OCI-LY1 (cell line): ENCODE measurements at regions not wholly inside any gene's neighbourhood (a gene's known extent, or its start where the extent isn't known, plus 50 kb on each side); places are given as distances from the start of the nearest gene placed in this dataset.

ENCODE experiments used
- H2AFZ ChIP-seq: fragments of 200-600 bp; sonication (generic), shearing (Covaris generic); 2 replicates; pipeline ENCODE4 v1.6.0; 2014; ENCODE audit warnings: antibody characterized with exemption, mild to moderate bottlenecking, low read length
- H3F3A ChIP-seq: fragments of 200-600 bp; sonication (generic), shearing (Covaris generic); 2 replicates; pipeline ENCODE4 v1.6.0; 2014; ENCODE audit warnings: mild to moderate bottlenecking, antibody characterized with exemption, low read length, moderate library complexity; ENCODE audit not compliant: insufficient read depth
- H3K27ac ChIP-seq: fragments of 200-600 bp; sonication (generic); 2 replicates; pipeline ENCODE4 v1.5.1; 2014; ENCODE audit warnings: low read length, mixed run types, mild to moderate bottlenecking, low read depth; ENCODE audit not compliant: poor library complexity, severe bottlenecking
- H3K27me3 ChIP-seq: fragments of 200-600 bp; sonication (generic); 2 replicates; pipeline ENCODE4 v1.6.0; 2014; ENCODE audit warnings: antibody characterized with exemption, mild to moderate bottlenecking, low read length, moderate library complexity; ENCODE audit not compliant: insufficient read depth
- H3K36me3 ChIP-seq: fragments of 200-600 bp; sonication (generic); 2 replicates; pipeline ENCODE4 v1.6.1; 2014; ENCODE audit warnings: mild to moderate bottlenecking, antibody characterized with exemption, low read length, moderate library complexity, mixed read lengths; ENCODE audit not compliant: insufficient read depth
- H3K4me1 ChIP-seq: fragments of 200-600 bp; sonication (generic); 2 replicates; pipeline ENCODE4 v1.5.1; 2014; ENCODE audit warnings: mild to moderate bottlenecking, low read length, moderate library complexity; ENCODE audit not compliant: insufficient read depth, severe bottlenecking
- H3K4me2 ChIP-seq: fragments of 200-600 bp; sonication (generic), shearing (Covaris generic); 2 replicates; pipeline ENCODE4 v1.6.1; 2014; ENCODE audit warnings: low read length
- H3K4me3 ChIP-seq: fragments of 200-600 bp; sonication (generic); 2 replicates; pipeline ENCODE4 v1.5.1; 2014; ENCODE audit warnings: low read length, low read depth, mild to moderate bottlenecking, mixed read lengths; ENCODE audit not compliant: poor library complexity, severe bottlenecking
- H3K79me2 ChIP-seq: fragments of 200-600 bp; shearing (Covaris generic); 2 replicates; pipeline ENCODE4 v1.6.1; 2016; ENCODE audit warnings: mixed run types, low read length, mixed read lengths; ENCODE audit not compliant: insufficient read depth
- H3K9ac ChIP-seq: fragments of 200-600 bp; sonication (generic), shearing (Covaris generic); 2 replicates; pipeline ENCODE4 v1.6.1; 2014; ENCODE audit warnings: mild to moderate bottlenecking, low read length, mixed read lengths
- H3K9me2 ChIP-seq: fragments of 200-600 bp; sonication (generic), shearing (Covaris generic); 2 replicates; pipeline ENCODE4 v1.6.1; 2014; ENCODE audit warnings: low read depth, mild to moderate bottlenecking, low read length, mixed read lengths
- H3K9me3 ChIP-seq: fragments of 200-600 bp; shearing (Covaris generic); 2 replicates; pipeline ENCODE4 v1.6.1; 2014; ENCODE audit warnings: low read length, mixed read lengths
- H4K20me1 ChIP-seq: fragments of 200-600 bp; sonication (generic), shearing (Covaris generic); 2 replicates; pipeline ENCODE4 v1.6.0; 2016; ENCODE audit warnings: mild to moderate bottlenecking, low read length; ENCODE audit not compliant: insufficient read depth
- EZH2 ChIP-seq: fragments of 200-600 bp; sonication (generic), shearing (Covaris generic); IDR thresholded peaks from 2 replicates; pipeline ENCODE4 v1.8.0; 2017; ENCODE audit warnings: borderline replicate concordance, mixed run types, mild to moderate bottlenecking, antibody characterized with exemption, low read length, moderate library complexity, mixed read lengths
- TF ChIP-seq, protein P1 (sequence below): fragments of 200-600 bp; sonication (generic), shearing (Covaris generic); IDR thresholded peaks from 2 replicates; pipeline ENCODE4 v1.5.1; 2017; ENCODE audit warnings: mild to moderate bottlenecking, antibody characterized with exemption, low read length, moderate library complexity, mixed read lengths

GRCh38 chr10:23965880-23966279, 243.1 kb upstream of the KIAA1217 start:
- no peaks in the 10 kb centered on the region for H3F3A ChIP-seq
- H3K4me3 ChIP-seq, result no peak overlapping the region
- TF ChIP-seq EZH2, result no peak
- TF ChIP-seq, protein P1, sequence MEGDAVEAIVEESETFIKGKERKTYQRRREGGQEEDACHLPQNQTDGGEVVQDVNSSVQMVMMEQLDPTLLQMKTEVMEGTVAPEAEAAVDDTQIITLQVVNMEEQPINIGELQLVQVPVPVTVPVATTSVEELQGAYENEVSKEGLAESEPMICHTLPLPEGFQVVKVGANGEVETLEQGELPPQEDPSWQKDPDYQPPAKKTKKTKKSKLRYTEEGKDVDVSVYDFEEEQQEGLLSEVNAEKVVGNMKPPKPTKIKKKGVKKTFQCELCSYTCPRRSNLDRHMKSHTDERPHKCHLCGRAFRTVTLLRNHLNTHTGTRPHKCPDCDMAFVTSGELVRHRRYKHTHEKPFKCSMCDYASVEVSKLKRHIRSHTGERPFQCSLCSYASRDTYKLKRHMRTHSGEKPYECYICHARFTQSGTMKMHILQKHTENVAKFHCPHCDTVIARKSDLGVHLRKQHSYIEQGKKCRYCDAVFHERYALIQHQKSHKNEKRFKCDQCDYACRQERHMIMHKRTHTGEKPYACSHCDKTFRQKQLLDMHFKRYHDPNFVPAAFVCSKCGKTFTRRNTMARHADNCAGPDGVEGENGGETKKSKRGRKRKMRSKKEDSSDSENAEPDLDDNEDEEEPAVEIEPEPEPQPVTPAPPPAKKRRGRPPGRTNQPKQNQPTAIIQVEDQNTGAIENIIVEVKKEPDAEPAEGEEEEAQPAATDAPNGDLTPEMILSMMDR, result no peak
- H2AFZ ChIP-seq, result no peak overlapping the region
- no peak overlapping the region for H3K9ac ChIP-seq
- no peak overlapping the region for H3K27ac ChIP-seq
- no peak overlapping the region for H3K4me2 ChIP-seq
- H3K79me2 ChIP-seq, result no peaks in the 10 kb centered on the region
- H3K9me3 ChIP-seq, result no peaks in the 10 kb centered on the region
- H3K4me1 ChIP-seq, result no peaks in the 10 kb centered on the region
- no peaks in the 10 kb centered on the region for H4K20me1 ChIP-seq
- H3K9me2 ChIP-seq, result no peaks in the 10 kb centered on the region
- H3K27me3 ChIP-seq, result no peaks in the 10 kb centered on the region
- H3K36me3 ChIP-seq, result no peaks in the 10 kb centered on the region

GRCh38 chr10:23966504-23967051, 242.4 kb upstream of the KIAA1217 start:
- Histone ChIP-seq H3K27me3 (no peaks in the 10 kb centered on the region), H3K9me3 (no peaks in the 10 kb centered on the region), H3K9me2 (no peaks in the 10 kb centered on the region), H3K4me1 (no peaks in the 10 kb centered on the region), H3F3A (no peaks in the 10 kb centered on the region), H2AFZ (no peak overlapping the region), H3K79me2 (no peaks in the 10 kb centered on the region), H4K20me1 (no peaks in the 10 kb centered on the region), H3K27ac (no peak overlapping the region), H3K9ac (no peak overlapping the region), H3K4me3 (no peak overlapping the region), H3K4me2 (no peak overlapping the region), H3K36me3 (no peaks in the 10 kb centered on the region)
- TF ChIP-seq EZH2, result no peak
- TF ChIP-seq, protein P1, result no peak

DNA sequence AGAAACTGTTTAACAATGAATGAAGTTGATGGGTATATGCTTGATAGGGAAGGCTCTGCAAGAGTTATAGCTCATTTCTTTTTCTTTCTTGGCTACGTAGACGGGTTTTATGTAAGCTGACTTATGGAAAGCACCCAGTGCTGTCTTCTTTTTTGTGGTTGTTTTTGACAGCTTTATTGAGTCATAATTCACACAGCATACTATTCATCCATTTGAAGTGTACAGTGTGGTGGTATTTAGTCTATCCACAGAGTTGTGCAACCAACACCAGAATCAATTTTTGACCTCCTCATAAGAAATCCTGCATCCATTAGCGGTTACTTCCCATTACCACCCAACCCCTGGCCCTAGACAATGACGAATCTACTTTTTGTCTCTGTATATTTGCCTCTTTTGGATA, 240.6 kb upstream of the KIAA1217 start:
- Histone ChIP-seq H3K4me2 (no peak overlapping the region), H3K79me2 (no peaks in the 10 kb centered on the region), H3K4me3 (no peak overlapping the region), H3K36me3 (no peaks in the 10 kb centered on the region), H3K27me3 (no peaks in the 10 kb centered on the region), H3K9me2 (no peaks in the 10 kb centered on the region), H3K9ac (no peak overlapping the region), H3K9me3 (no peaks in the 10 kb centered on the region), H3K27ac (no peak overlapping the region), H3K4me1 (no peaks in the 10 kb centered on the region), H3F3A (no peaks in the 10 kb centered on the region), H4K20me1 (no peaks in the 10 kb centered on the region), H2AFZ (no peak overlapping the region)
- TF ChIP-seq, protein P1, result no peak
- TF ChIP-seq EZH2, result no peak
